ENCODE measurements at regions not wholly inside any gene's neighbourhood (a gene's known extent, or its start where the extent isn't known, plus 50 kb on each side); places are given as distances from the start of the nearest gene placed in this dataset.

- H3K27ac ChIP-seq: no peak overlapping the region
- H3K36me3 ChIP-seq: no peaks in the 10 kb centered on the region
- intact Hi-C loops (cut with DNase I): no loop called here
- peaks cover 16% of the 10 kb centered on the region for H3K4me1 ChIP-seq
- no peaks in the 10 kb centered on the region for H3K27me3 ChIP-seq
- peak; percentile 2 for DNase-seq
- H3K4me3 ChIP-seq: no peak overlapping the region
- ATAC-seq: no peak
- no peaks in the 10 kb centered on the region for H3K9me3 ChIP-seq
- TF ChIP-seq, protein P1, sequence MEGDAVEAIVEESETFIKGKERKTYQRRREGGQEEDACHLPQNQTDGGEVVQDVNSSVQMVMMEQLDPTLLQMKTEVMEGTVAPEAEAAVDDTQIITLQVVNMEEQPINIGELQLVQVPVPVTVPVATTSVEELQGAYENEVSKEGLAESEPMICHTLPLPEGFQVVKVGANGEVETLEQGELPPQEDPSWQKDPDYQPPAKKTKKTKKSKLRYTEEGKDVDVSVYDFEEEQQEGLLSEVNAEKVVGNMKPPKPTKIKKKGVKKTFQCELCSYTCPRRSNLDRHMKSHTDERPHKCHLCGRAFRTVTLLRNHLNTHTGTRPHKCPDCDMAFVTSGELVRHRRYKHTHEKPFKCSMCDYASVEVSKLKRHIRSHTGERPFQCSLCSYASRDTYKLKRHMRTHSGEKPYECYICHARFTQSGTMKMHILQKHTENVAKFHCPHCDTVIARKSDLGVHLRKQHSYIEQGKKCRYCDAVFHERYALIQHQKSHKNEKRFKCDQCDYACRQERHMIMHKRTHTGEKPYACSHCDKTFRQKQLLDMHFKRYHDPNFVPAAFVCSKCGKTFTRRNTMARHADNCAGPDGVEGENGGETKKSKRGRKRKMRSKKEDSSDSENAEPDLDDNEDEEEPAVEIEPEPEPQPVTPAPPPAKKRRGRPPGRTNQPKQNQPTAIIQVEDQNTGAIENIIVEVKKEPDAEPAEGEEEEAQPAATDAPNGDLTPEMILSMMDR (IDR thresholded peaks at IDR 0.05): no peak
These were observed 267.1 kb downstream of the XXYLT1 start for GRCh38 chr3:195003893-195004289.

- DNase-seq (peak; percentile 35), ATAC-seq (no peak)
- Histone ChIP-seq H3K27ac (no peak overlapping the region), H3K36me3 (no peaks in the 10 kb centered on the region), H3K27me3 (no peaks in the 10 kb centered on the region), H3K4me3 (no peak overlapping the region), H3K4me1 (peaks cover 16% of the 10 kb centered on the region), H3K9me3 (no peaks in the 10 kb centered on the region)
- intact Hi-C loops (cut with DNase I): no loop called here
- TF ChIP-seq, protein P1 (IDR thresholded peaks at IDR 0.05): no peak
These were observed 266.3 kb downstream of the XXYLT1 start for GRCh38 chr3:195004512-195005250.

DNA sequence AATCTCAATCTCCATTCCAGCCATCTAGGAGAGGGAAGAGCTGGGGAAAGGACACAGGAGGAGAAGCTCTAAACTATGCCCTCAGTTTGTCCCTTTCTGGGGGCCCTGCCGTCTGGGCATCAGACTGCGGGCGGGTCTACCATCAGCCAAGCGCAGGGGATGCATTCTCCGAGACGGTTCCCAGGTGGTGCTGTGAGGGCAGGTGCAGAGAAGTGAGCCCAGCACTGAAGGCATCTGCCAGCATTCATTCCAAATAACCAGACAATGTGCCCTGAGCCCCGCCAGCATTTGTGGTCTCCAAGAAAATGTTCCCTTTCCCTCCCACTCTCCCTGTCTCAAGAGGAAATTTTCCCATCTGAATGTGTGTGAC lies 265.7 kb downstream of the XXYLT1 start:
- H3K27ac ChIP-seq: no peak overlapping the region
- H3K9me3 ChIP-seq: no peaks in the 10 kb centered on the region
- TF ChIP-seq, protein P1 (IDR thresholded peaks at IDR 0.05): no peak
- H3K4me3 ChIP-seq: no peak overlapping the region
- no peaks in the 10 kb centered on the region for H3K36me3 ChIP-seq
- DNase-seq (peak; percentile 33), ATAC-seq (no peak)
- no peaks in the 10 kb centered on the region for H3K27me3 ChIP-seq
- intact Hi-C loops (cut with DNase I): no loop called here
- peaks cover 16% of the 10 kb centered on the region for H3K4me1 ChIP-seq

GRCh38 chr3:195005759-195006510 lies 265.0 kb downstream of the XXYLT1 start:
- DNase-seq (peak; percentile 56), ATAC-seq (no peak)
- H3K4me1 ChIP-seq: peaks cover 16% of the 10 kb centered on the region
- TF ChIP-seq, protein P1 (IDR thresholded peaks at IDR 0.05): no peak
- no peaks in the 10 kb centered on the region for H3K27me3 ChIP-seq
- intact Hi-C loops (cut with DNase I): no loop called here
- H3K36me3 ChIP-seq: no peaks in the 10 kb centered on the region
- H3K4me3 ChIP-seq: no peak overlapping the region
- no peaks in the 10 kb centered on the region for H3K9me3 ChIP-seq
- no peak overlapping the region for H3K27ac ChIP-seq

DNA sequence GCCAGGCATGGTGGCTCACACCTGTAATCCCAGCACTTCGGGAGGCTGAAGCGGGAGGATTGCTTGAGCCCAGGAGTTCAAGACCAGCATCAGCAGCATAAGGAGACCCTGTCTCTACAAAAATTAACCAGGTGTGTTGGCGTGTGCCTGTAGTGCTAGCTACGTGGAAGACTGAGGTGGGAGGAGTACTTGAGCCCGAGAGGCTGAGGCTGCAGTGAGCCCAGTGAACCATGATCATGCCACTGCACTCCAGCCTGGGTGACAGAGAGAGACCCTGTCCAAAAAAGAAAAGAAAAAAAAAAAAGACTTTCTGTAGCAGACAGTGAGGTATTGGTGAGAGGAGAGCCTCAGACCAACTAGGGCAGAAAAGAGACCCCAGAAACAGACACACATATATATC lies 263.8 kb downstream of the XXYLT1 start:
- Histone ChIP-seq H3K27me3 (no peaks in the 10 kb centered on the region), H3K36me3 (no peaks in the 10 kb centered on the region), H3K27ac (no peak overlapping the region), H3K4me1 (peaks cover 14% of the 10 kb centered on the region), H3K4me3 (no peak overlapping the region), H3K9me3 (no peaks in the 10 kb centered on the region)
- ATAC-seq (no peak), DNase-seq (peak; percentile 27)
- TF ChIP-seq, protein P1 (IDR thresholded peaks at IDR 0.05): no peak
- intact Hi-C loops (cut with DNase I): no loop called here
